ENCODE measurements at regions not wholly inside any gene's neighbourhood (a gene's known extent, or its start where the extent isn't known, plus 50 kb on each side); places are given as distances from the start of the nearest gene placed in this dataset.
A peak's percentile ranks its signal among the peaks of the same experiment; 100 is the strongest.

DNA sequence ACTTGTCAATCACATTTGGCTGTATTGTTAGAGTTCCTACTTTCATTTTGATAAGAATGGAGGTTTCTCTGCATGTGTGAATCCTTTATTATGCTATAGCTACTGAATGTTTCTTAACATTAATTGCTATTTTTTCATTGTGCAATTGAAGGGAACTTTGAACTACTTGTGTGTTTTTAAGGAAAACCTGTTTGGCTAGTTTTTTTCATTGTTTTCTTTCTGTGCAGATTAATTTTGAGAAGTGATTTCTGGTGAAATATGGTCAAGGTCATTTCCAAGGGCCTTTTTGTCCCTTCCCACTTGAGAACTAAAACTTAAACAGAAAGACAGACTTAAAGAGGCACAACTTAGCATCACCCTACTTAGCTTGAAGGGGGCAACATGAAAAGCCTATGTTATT, 1309.2 kb upstream of the WWC1 start:
- H3K4me3 ChIP-seq (ENCODE audit: control insufficient read depth, low read depth, low read length), result no peak overlapping the region
- no peak for DNase-seq (ENCODE audit: low read depth)
- TF ChIP-seq CTCF (conservative IDR thresholded peaks at IDR 0.05; ENCODE audit: control insufficient read depth, insufficient read depth, low read depth, low read length), result no peak

DNA sequence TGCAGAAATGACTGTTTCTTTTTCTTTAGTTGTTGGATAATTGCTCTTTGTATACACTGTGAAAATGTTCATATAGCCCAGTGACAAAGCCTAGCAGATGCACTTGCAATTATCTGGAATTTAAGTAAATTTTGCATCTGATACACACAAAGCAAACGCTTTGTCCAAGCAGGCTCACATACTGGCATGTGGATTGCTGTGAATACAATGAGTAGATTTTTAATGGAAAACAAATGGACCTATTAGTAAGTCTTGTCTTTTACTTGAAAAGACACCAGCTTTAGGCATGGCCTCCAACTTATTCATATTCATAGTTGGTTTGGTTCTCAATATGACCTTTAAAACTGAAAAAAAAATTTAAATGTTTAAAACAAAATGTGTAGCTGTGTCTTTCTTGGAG, 1299.8 kb upstream of the WWC1 start:
- no peak for DNase-seq (ENCODE audit: low read depth)
- no peak overlapping the region for H3K4me3 ChIP-seq (ENCODE audit: control insufficient read depth, low read depth, low read length)
- TF ChIP-seq CTCF (conservative IDR thresholded peaks at IDR 0.05; ENCODE audit: control insufficient read depth, insufficient read depth, low read depth, low read length), result no peak

GRCh38 chr5:166992108-166992507, 1299.3 kb upstream of the WWC1 start:
- no peak for DNase-seq (ENCODE audit: low read depth)
- no peak overlapping the region for H3K4me3 ChIP-seq (ENCODE audit: control insufficient read depth, low read depth, low read length)
- TF ChIP-seq CTCF (conservative IDR thresholded peaks at IDR 0.05; ENCODE audit: control insufficient read depth, insufficient read depth, low read depth, low read length), result no peak

- TF ChIP-seq CTCF (conservative IDR thresholded peaks at IDR 0.05; ENCODE audit: control insufficient read depth, insufficient read depth, low read depth, low read length), result no peak
- DNase-seq (ENCODE audit: low read depth), result peak; percentile 72
- no peak overlapping the region for H3K4me3 ChIP-seq (ENCODE audit: control insufficient read depth, low read depth, low read length)
Observed at GRCh38 chr5:166992874-166993722, 1298.3 kb upstream of the WWC1 start.

DNA sequence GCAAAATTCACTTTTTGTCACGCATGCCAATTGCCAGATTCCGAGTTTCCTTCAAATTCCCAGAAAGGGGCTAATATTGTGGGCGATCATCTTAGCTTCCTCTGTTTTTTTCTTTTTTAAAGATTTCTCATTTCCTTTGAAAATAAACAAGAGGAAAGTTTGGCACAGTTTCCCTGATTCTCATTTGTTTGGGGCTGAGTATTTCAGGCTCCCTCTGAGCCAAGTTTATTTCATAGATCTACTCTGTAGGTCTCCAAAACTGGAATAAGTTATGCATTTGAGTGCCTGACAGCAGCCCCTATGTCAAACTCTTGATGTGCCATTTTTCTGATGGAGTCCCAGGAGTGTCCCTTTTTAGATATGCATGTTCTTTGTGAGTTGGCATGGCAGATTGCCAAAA, 1297.2 kb upstream of the WWC1 start:
- DNase-seq (ENCODE audit: low read depth), result peak; percentile 21
- no peak overlapping the region for H3K4me3 ChIP-seq (ENCODE audit: control insufficient read depth, low read depth, low read length)
- TF ChIP-seq CTCF (conservative IDR thresholded peaks at IDR 0.05; ENCODE audit: control insufficient read depth, insufficient read depth, low read depth, low read length), result no peak

DNA sequence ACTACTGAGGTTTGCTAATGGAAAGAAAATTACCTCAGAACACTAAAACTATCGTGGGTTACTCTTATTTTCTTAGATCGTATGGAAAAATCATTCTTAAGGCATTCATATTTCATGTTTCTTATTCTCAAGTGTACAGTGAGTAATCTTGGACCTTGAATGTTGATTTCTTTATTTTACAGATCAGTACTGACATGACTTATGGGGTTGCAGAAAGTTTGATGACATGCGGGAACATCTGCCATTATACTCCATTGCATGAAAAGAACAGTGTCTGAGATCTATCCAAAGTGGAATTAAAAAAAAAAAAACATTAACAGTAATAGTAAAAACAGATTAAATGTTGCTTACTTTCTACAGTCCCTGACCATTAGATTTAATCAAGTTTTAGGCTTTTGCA, 1290.2 kb upstream of the WWC1 start:
- no peak overlapping the region for H3K4me3 ChIP-seq (ENCODE audit: control insufficient read depth, low read depth, low read length)
- DNase-seq (ENCODE audit: low read depth), result no peak
- no peak for TF ChIP-seq CTCF (conservative IDR thresholded peaks at IDR 0.05; ENCODE audit: control insufficient read depth, insufficient read depth, low read depth, low read length)
